HG03558 (cell line): ENCODE measurements at regions not wholly inside any gene's neighbourhood (a gene's known extent, or its start where the extent isn't known, plus 50 kb on each side); places are given as distances from the start of the nearest gene placed in this dataset.

ENCODE experiments used
- ATAC-seq: cut with Tn5 transposase; IDR thresholded peaks from one replicate; pipeline ENCODE4 v1.9.1; 2021; ENCODE audit warnings: moderate number of reproducible peaks; ENCODE audit not compliant: unreplicated experiment; ENCODE audit errors: extremely low read depth

- ATAC-seq, result no peak
Observed at GRCh38 chr4:10212901-10213300, 96.3 kb upstream of the WDR1 start.

GRCh38 chr4:10212400-10212799 is 95.8 kb upstream of the WDR1 start:
- ATAC-seq, result no peak

- no peak for ATAC-seq
Observed at GRCh38 chr4:10207116-10207515, 90.5 kb upstream of the WDR1 start.

GRCh38 chr4:10205223-10205622 is 88.6 kb upstream of the WDR1 start:
- ATAC-seq, result no peak

- ATAC-seq, result no peak
Observed at GRCh38 chr4:10204401-10205058, 87.9 kb upstream of the WDR1 start.

GRCh38 chr4:10203851-10204250 is 87.3 kb upstream of the WDR1 start:
- no peak for ATAC-seq

GRCh38 chr4:10201381-10202223 is 85.0 kb upstream of the WDR1 start:
- ATAC-seq, result no peak

GRCh38 chr4:10200869-10201268 is 84.3 kb upstream of the WDR1 start:
- no peak for ATAC-seq

- ATAC-seq, result no peak
Observed at GRCh38 chr4:10198365-10198764, 81.8 kb upstream of the WDR1 start.

GRCh38 chr4:10197952-10198351 is 81.4 kb upstream of the WDR1 start:
- ATAC-seq, result no peak

GRCh38 chr4:10196191-10196590 is 79.6 kb upstream of the WDR1 start:
- no peak for ATAC-seq

GRCh38 chr4:10192331-10192730 is 75.7 kb upstream of the WDR1 start:
- ATAC-seq, result no peak

GRCh38 chr4:10188400-10189004 is 71.9 kb upstream of the WDR1 start:
- no peak for ATAC-seq

- no peak for ATAC-seq
Observed at GRCh38 chr4:10186228-10187214, 69.9 kb upstream of the WDR1 start.

GRCh38 chr4:10185518-10186227 is 69.1 kb upstream of the WDR1 start:
- ATAC-seq, result no peak

GRCh38 chr4:10184501-10184938 is 67.9 kb upstream of the WDR1 start:
- ATAC-seq, result no peak

GRCh38 chr4:10184041-10184440 is 67.4 kb upstream of the WDR1 start:
- ATAC-seq, result no peak

GRCh38 chr4:10183462-10183861 is 66.9 kb upstream of the WDR1 start:
- ATAC-seq, result no peak
